Breast epithelium (tissue), 3 donors: ENCODE measurements at regions not wholly inside any gene's neighbourhood (a gene's known extent, or its start where the extent isn't known, plus 50 kb on each side); places are given as distances from the start of the nearest gene placed in this dataset.

Experiments
- CTCF ChIP-seq, 3 donors: fragments of 450-650 bp; IDR thresholded peaks; one replicate each; pipeline ENCODE4 v1.5.1; 2016 to 2017; ENCODE audit warnings: antibody characterized with exemption in 3 of 3, mild to moderate bottlenecking in 3 of 3, moderate library complexity in 3 of 3
- POLR2A ChIP-seq: fragments of 450-650 bp; IDR thresholded peaks from one replicate; pipeline ENCODE4 v1.6.1; 2016; ENCODE audit warnings: antibody characterized with exemption, mild to moderate bottlenecking, moderate library complexity

DNA sequence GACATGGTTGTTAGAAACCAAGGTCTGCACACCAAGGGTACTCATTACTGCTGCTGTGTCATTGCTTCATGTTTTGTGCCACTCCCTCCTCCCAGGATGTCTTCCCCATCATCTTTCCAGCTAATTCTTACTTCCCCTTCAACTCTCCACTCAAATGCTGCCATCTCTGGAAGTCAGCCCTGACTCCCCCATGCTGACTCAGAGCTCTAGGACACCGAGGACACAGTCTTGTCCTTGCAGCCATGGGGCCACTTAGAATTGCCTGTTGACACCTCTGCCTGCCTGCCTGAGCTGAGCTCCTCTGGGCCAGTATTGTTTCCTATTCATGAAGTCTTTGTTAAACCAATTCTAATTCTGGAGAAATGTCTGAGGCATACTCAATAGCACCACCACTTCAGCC is 100.2 kb downstream of the GYPC start:
- no peak for TF ChIP-seq POLR2A
- no peak for TF ChIP-seq CTCF (IDR thresholded peaks at IDR 0.05)
